ENCODE measurements at regions not wholly inside any gene's neighbourhood (a gene's known extent, or its start where the extent isn't known, plus 50 kb on each side); places are given as distances from the start of the nearest gene placed in this dataset.

GRCh38 chr7:67716729-67717128, 720.1 kb downstream of the TYW1 start:
- no peak for TF ChIP-seq POLR2A (IDR thresholded peaks at IDR 0.05)
- TF ChIP-seq, protein P1, sequence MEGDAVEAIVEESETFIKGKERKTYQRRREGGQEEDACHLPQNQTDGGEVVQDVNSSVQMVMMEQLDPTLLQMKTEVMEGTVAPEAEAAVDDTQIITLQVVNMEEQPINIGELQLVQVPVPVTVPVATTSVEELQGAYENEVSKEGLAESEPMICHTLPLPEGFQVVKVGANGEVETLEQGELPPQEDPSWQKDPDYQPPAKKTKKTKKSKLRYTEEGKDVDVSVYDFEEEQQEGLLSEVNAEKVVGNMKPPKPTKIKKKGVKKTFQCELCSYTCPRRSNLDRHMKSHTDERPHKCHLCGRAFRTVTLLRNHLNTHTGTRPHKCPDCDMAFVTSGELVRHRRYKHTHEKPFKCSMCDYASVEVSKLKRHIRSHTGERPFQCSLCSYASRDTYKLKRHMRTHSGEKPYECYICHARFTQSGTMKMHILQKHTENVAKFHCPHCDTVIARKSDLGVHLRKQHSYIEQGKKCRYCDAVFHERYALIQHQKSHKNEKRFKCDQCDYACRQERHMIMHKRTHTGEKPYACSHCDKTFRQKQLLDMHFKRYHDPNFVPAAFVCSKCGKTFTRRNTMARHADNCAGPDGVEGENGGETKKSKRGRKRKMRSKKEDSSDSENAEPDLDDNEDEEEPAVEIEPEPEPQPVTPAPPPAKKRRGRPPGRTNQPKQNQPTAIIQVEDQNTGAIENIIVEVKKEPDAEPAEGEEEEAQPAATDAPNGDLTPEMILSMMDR (IDR thresholded peaks at IDR 0.05), result no peak
